ENCODE measurements at regions not wholly inside any gene's neighbourhood (a gene's known extent, or its start where the extent isn't known, plus 50 kb on each side); places are given as distances from the start of the nearest gene placed in this dataset.
"Not testable (repeated sequence)": the region's sequence is repeated elsewhere in the genome, so short reads cannot be mapped to it uniquely, and the experiment has no call there.

DNA sequence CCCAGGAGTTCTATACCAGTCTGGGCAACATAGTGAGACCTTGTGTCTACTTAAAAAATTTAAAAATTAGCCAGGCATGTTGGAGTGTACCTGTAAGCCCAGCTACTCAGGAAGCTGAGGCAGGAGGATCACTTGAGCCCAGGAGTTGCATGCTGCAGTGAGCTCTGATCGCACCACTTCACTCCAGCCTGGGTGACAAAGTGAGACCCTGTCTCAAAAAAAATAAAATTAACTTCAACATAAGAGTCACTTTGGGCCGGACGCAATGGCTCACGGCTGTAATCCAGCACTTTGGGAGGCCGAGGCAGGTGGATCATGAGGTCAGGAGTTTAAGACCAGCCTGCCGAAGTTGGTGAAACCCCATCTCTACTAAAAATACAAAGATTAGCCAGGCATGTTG, 699.1 kb upstream of the AUTS2 start:
- TF ChIP-seq, protein P1, sequence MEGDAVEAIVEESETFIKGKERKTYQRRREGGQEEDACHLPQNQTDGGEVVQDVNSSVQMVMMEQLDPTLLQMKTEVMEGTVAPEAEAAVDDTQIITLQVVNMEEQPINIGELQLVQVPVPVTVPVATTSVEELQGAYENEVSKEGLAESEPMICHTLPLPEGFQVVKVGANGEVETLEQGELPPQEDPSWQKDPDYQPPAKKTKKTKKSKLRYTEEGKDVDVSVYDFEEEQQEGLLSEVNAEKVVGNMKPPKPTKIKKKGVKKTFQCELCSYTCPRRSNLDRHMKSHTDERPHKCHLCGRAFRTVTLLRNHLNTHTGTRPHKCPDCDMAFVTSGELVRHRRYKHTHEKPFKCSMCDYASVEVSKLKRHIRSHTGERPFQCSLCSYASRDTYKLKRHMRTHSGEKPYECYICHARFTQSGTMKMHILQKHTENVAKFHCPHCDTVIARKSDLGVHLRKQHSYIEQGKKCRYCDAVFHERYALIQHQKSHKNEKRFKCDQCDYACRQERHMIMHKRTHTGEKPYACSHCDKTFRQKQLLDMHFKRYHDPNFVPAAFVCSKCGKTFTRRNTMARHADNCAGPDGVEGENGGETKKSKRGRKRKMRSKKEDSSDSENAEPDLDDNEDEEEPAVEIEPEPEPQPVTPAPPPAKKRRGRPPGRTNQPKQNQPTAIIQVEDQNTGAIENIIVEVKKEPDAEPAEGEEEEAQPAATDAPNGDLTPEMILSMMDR (IDR thresholded peaks at IDR 0.05): not testable (repeated sequence)
- not testable (repeated sequence) for TF ChIP-seq POLR2AphosphoS5, EP300 (IDR thresholded peaks at IDR 0.05)
